Sigmoid colon (tissue), 4 donors: ENCODE measurements at regions not wholly inside any gene's neighbourhood (a gene's known extent, or its start where the extent isn't known, plus 50 kb on each side); places are given as distances from the start of the nearest gene placed in this dataset.

Experiments used
- EP300 ChIP-seq, 4 donors: sonication (generic); formaldehyde crosslinking; IDR thresholded peaks; one replicate each; pipeline ENCODE4 v1.6.1; 2017; ENCODE audit warnings: antibody characterized with exemption in 4 of 4
- POLR2A ChIP-seq, 2 donors: fragments of 450-650 bp; IDR thresholded peaks; one replicate each; pipeline ENCODE4 v1.6.1; 2016; ENCODE audit warnings: antibody characterized with exemption in 2 of 2, mild to moderate bottlenecking in 2 of 2, moderate library complexity in 2 of 2

DNA sequence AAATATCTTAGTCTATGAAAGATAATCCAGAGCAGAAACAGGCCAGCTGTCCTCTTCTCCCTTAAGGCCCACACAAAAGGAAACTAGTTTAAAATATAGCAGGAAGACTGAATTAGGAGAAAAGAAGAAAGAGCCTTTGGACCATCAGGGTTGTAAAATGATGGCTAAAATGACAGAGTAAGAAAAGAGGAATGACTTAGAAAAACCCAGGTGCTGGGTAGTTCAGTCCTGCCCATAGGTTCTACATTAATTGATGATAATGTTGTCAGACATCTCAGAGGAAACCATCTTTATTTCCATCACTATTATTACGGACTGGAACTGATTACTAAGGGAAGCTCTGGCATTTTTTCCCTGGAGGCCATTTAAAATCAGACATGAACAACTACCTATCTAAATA is 142.8 kb upstream of the STT3B start:
- TF ChIP-seq POLR2A (IDR thresholded peaks at IDR 0.05) (no peak), EP300 (IDR thresholded peaks at IDR 0.05) (no peak)
